ENCODE measurements at regions not wholly inside any gene's neighbourhood (a gene's known extent, or its start where the extent isn't known, plus 50 kb on each side); places are given as distances from the start of the nearest gene placed in this dataset.
"Not testable (repeated sequence)": the region's sequence is repeated elsewhere in the genome, so short reads cannot be mapped to it uniquely, and the experiment has no call there.

- no peak overlapping the region for H3K4me3 ChIP-seq (ENCODE audit: low read depth, low read length)
- no peak for ATAC-seq (ENCODE audit: low read depth in 2 of 2)
- no peak overlapping the region for H3K4me3 Mint-ChIP-seq
- no peaks in the 10 kb centered on the region for H3K27me3 ChIP-seq (ENCODE audit: control insufficient read depth, insufficient read depth, low read length)
- H3K9me3 ChIP-seq (ENCODE audit: control insufficient read depth in 2 of 2, low read length in 2 of 2), result no peaks in the 10 kb centered on the region
- no peak overlapping the region for H3K27ac ChIP-seq (ENCODE audit: insufficient read depth, low read length, poor library complexity, severe bottlenecking)
- H3K4me1 ChIP-seq (ENCODE audit: control insufficient read depth, insufficient read depth, low read length, poor library complexity, severe bottlenecking), result no peaks in the 10 kb centered on the region
- H3K27ac Mint-ChIP-seq, result no peak overlapping the region
- no peak for DNase-seq
- H3K36me3 ChIP-seq (ENCODE audit: control insufficient read depth, insufficient read depth, low read length), result no peaks in the 10 kb centered on the region
- H3K4me1 Mint-ChIP-seq, result no peaks in the 10 kb centered on the region
- H3K9me3 Mint-ChIP-seq, result peaks cover 0 to 12% (median 2%) of the 10 kb centered on the region in 7 donors
- H3K36me3 Mint-ChIP-seq, result no peaks in the 10 kb centered on the region
- H3K27me3 Mint-ChIP-seq, result peaks cover 4% of the 10 kb centered on the region
Observed at GRCh38 chr5:14028938-14029584, 84.6 kb upstream of the DNAH5 start.

GRCh38 chr5:14028188-14028587 lies 83.7 kb upstream of the DNAH5 start:
- H3K4me3 Mint-ChIP-seq, result no peak overlapping the region
- H3K27ac ChIP-seq (ENCODE audit: insufficient read depth, low read length, poor library complexity, severe bottlenecking), result no peak overlapping the region
- no peaks in the 10 kb centered on the region for H3K4me1 ChIP-seq (ENCODE audit: control insufficient read depth, insufficient read depth, low read length, poor library complexity, severe bottlenecking)
- ATAC-seq (ENCODE audit: low read depth in 2 of 2), result no peak
- H3K36me3 Mint-ChIP-seq, result no peaks in the 10 kb centered on the region
- H3K27me3 Mint-ChIP-seq, result peaks cover 4% of the 10 kb centered on the region
- no peaks in the 10 kb centered on the region for H3K36me3 ChIP-seq (ENCODE audit: control insufficient read depth, insufficient read depth, low read length)
- H3K9me3 ChIP-seq (ENCODE audit: control insufficient read depth in 2 of 2, low read length in 2 of 2), result no peaks in the 10 kb centered on the region
- no peak overlapping the region for H3K4me3 ChIP-seq (ENCODE audit: low read depth, low read length)
- H3K4me1 Mint-ChIP-seq, result no peaks in the 10 kb centered on the region
- peaks cover 0 to 12% (median 3%) of the 10 kb centered on the region in 7 donors for H3K9me3 Mint-ChIP-seq
- no peaks in the 10 kb centered on the region for H3K27me3 ChIP-seq (ENCODE audit: control insufficient read depth, insufficient read depth, low read length)
- no peak for DNase-seq
- H3K27ac Mint-ChIP-seq, result no peak overlapping the region

GRCh38 chr5:14025569-14026286 lies 81.2 kb upstream of the DNAH5 start:
- H3K9me3 Mint-ChIP-seq, result peaks cover 0 to 12% (median 3%) of the 10 kb centered on the region in 7 donors
- Histone ChIP-seq H3K4me3 (ENCODE audit: low read depth, low read length) (no peak overlapping the region), H3K36me3 (ENCODE audit: control insufficient read depth, insufficient read depth, low read length) (no peaks in the 10 kb centered on the region), H3K4me1 (ENCODE audit: control insufficient read depth, insufficient read depth, low read length, poor library complexity, severe bottlenecking) (no peaks in the 10 kb centered on the region), H3K9me3 (ENCODE audit: control insufficient read depth in 2 of 2, low read length in 2 of 2) (no peaks in the 10 kb centered on the region), H3K27me3 (ENCODE audit: control insufficient read depth, insufficient read depth, low read length) (no peaks in the 10 kb centered on the region), H3K27ac (ENCODE audit: insufficient read depth, low read length, poor library complexity, severe bottlenecking) (no peak overlapping the region)
- no peaks in the 10 kb centered on the region for H3K4me1 Mint-ChIP-seq
- no peak overlapping the region for H3K27ac Mint-ChIP-seq
- DNase-seq (no peak), ATAC-seq (ENCODE audit: low read depth in 2 of 2) (no peak)
- H3K27me3 Mint-ChIP-seq, result peaks cover 4% of the 10 kb centered on the region
- no peak overlapping the region for H3K4me3 Mint-ChIP-seq
- no peaks in the 10 kb centered on the region for H3K36me3 Mint-ChIP-seq

- peaks cover 4% of the 10 kb centered on the region for H3K27me3 Mint-ChIP-seq
- Histone ChIP-seq H3K36me3 (ENCODE audit: control insufficient read depth, insufficient read depth, low read length) (no peaks in the 10 kb centered on the region), H3K9me3 (ENCODE audit: control insufficient read depth in 2 of 2, low read length in 2 of 2) (no peaks in the 10 kb centered on the region), H3K27me3 (ENCODE audit: control insufficient read depth, insufficient read depth, low read length) (no peaks in the 10 kb centered on the region), H3K4me3 (ENCODE audit: low read depth, low read length) (no peak overlapping the region), H3K27ac (ENCODE audit: insufficient read depth, low read length, poor library complexity, severe bottlenecking) (no peak overlapping the region), H3K4me1 (ENCODE audit: control insufficient read depth, insufficient read depth, low read length, poor library complexity, severe bottlenecking) (no peaks in the 10 kb centered on the region)
- no peak overlapping the region for H3K4me3 Mint-ChIP-seq
- H3K27ac Mint-ChIP-seq, result no peak overlapping the region
- H3K36me3 Mint-ChIP-seq, result no peaks in the 10 kb centered on the region
- no peak for DNase-seq
- H3K9me3 Mint-ChIP-seq, result peaks cover 0 to 12% (median 3%) of the 10 kb centered on the region in 7 donors
- no peak for ATAC-seq (ENCODE audit: low read depth in 2 of 2)
- H3K4me1 Mint-ChIP-seq, result no peaks in the 10 kb centered on the region
Observed at GRCh38 chr5:14022971-14023370, 78.5 kb upstream of the DNAH5 start.

GRCh38 chr5:14020944-14021343 lies 76.5 kb upstream of the DNAH5 start:
- not testable (repeated sequence) for H3K27me3 ChIP-seq (ENCODE audit: control insufficient read depth, insufficient read depth, low read length); DNase-seq; H3K36me3 ChIP-seq (ENCODE audit: control insufficient read depth, insufficient read depth, low read length); H3K9me3 ChIP-seq (ENCODE audit: control insufficient read depth in 2 of 2, low read length in 2 of 2); H3K4me1 ChIP-seq (ENCODE audit: control insufficient read depth, insufficient read depth, low read length, poor library complexity, severe bottlenecking); H3K27ac Mint-ChIP-seq; H3K4me1 Mint-ChIP-seq; H3K9me3 Mint-ChIP-seq; H3K36me3 Mint-ChIP-seq; H3K27ac ChIP-seq (ENCODE audit: insufficient read depth, low read length, poor library complexity, severe bottlenecking); H3K4me3 ChIP-seq (ENCODE audit: low read depth, low read length); H3K27me3 Mint-ChIP-seq; ATAC-seq (ENCODE audit: low read depth in 2 of 2); H3K4me3 Mint-ChIP-seq

- H3K9me3 Mint-ChIP-seq, result peaks cover 0 to 4% (median 2%) of the 10 kb centered on the region in 7 donors
- no peaks in the 10 kb centered on the region for H3K9me3 ChIP-seq (ENCODE audit: control insufficient read depth in 2 of 2, low read length in 2 of 2)
- H3K27ac Mint-ChIP-seq, result no peak overlapping the region
- no peaks in the 10 kb centered on the region for H3K36me3 ChIP-seq (ENCODE audit: control insufficient read depth, insufficient read depth, low read length)
- H3K27me3 ChIP-seq (ENCODE audit: control insufficient read depth, insufficient read depth, low read length), result no peaks in the 10 kb centered on the region
- H3K4me1 ChIP-seq (ENCODE audit: control insufficient read depth, insufficient read depth, low read length, poor library complexity, severe bottlenecking), result no peaks in the 10 kb centered on the region
- DNase-seq (no peak), ATAC-seq (ENCODE audit: low read depth in 2 of 2) (no peak)
- no peak overlapping the region for H3K4me3 Mint-ChIP-seq
- H3K27ac ChIP-seq (ENCODE audit: insufficient read depth, low read length, poor library complexity, severe bottlenecking), result no peak overlapping the region
- H3K27me3 Mint-ChIP-seq, result peaks cover 10% of the 10 kb centered on the region
- H3K4me3 ChIP-seq (ENCODE audit: low read depth, low read length), result no peak overlapping the region
- no peaks in the 10 kb centered on the region for H3K4me1 Mint-ChIP-seq
- H3K36me3 Mint-ChIP-seq, result no peaks in the 10 kb centered on the region
Observed at GRCh38 chr5:14019768-14020290, 75.3 kb upstream of the DNAH5 start.

- no peaks in the 10 kb centered on the region for H3K27me3 ChIP-seq (ENCODE audit: control insufficient read depth, insufficient read depth, low read length)
- no peaks in the 10 kb centered on the region for H3K9me3 ChIP-seq (ENCODE audit: control insufficient read depth in 2 of 2, low read length in 2 of 2)
- no peak overlapping the region for H3K4me3 ChIP-seq (ENCODE audit: low read depth, low read length)
- no peak overlapping the region for H3K27ac Mint-ChIP-seq
- no peaks in the 10 kb centered on the region for H3K4me1 ChIP-seq (ENCODE audit: control insufficient read depth, insufficient read depth, low read length, poor library complexity, severe bottlenecking)
- no peak overlapping the region for H3K27ac ChIP-seq (ENCODE audit: insufficient read depth, low read length, poor library complexity, severe bottlenecking)
- H3K9me3 Mint-ChIP-seq, result peaks cover 0 to 4% (median 1%) of the 10 kb centered on the region in 7 donors
- DNase-seq (no peak), ATAC-seq (ENCODE audit: low read depth in 2 of 2) (no peak)
- H3K36me3 Mint-ChIP-seq, result no peaks in the 10 kb centered on the region
- peaks cover 16% of the 10 kb centered on the region for H3K27me3 Mint-ChIP-seq
- no peaks in the 10 kb centered on the region for H3K36me3 ChIP-seq (ENCODE audit: control insufficient read depth, insufficient read depth, low read length)
- H3K4me3 Mint-ChIP-seq, result no peak overlapping the region
- H3K4me1 Mint-ChIP-seq, result no peaks in the 10 kb centered on the region
Observed at GRCh38 chr5:14017904-14018303, 73.4 kb upstream of the DNAH5 start.

- no peaks in the 10 kb centered on the region for H3K36me3 Mint-ChIP-seq
- no peak overlapping the region for H3K4me3 Mint-ChIP-seq
- H3K27ac ChIP-seq (ENCODE audit: insufficient read depth, low read length, poor library complexity, severe bottlenecking), result no peak overlapping the region
- peaks cover 0 to 4% (median 1%) of the 10 kb centered on the region in 7 donors for H3K9me3 Mint-ChIP-seq
- DNase-seq (no peak), ATAC-seq (ENCODE audit: low read depth in 2 of 2) (no peak)
- H3K27me3 Mint-ChIP-seq, result peaks cover 26% of the 10 kb centered on the region
- no peaks in the 10 kb centered on the region for H3K4me1 ChIP-seq (ENCODE audit: control insufficient read depth, insufficient read depth, low read length, poor library complexity, severe bottlenecking)
- no peaks in the 10 kb centered on the region for H3K36me3 ChIP-seq (ENCODE audit: control insufficient read depth, insufficient read depth, low read length)
- peaks cover 3% of the 10 kb centered on the region for H3K27me3 ChIP-seq (ENCODE audit: control insufficient read depth, insufficient read depth, low read length)
- no peak overlapping the region for H3K27ac Mint-ChIP-seq
- peaks cover 0 to 4% (median 2%) of the 10 kb centered on the region in 4 donors for H3K4me1 Mint-ChIP-seq
- H3K9me3 ChIP-seq (ENCODE audit: control insufficient read depth in 2 of 2, low read length in 2 of 2), result no peaks in the 10 kb centered on the region
- H3K4me3 ChIP-seq (ENCODE audit: low read depth, low read length), result no peak overlapping the region
Observed at GRCh38 chr5:14016549-14016948, 72.1 kb upstream of the DNAH5 start.
